Endothelial cell of umbilical vein (primary cell): ENCODE measurements at regions not wholly inside any gene's neighbourhood (a gene's known extent, or its start where the extent isn't known, plus 50 kb on each side); places are given as distances from the start of the nearest gene placed in this dataset.

Source experiments
- BruUV-seq: library from RNA; stranded (reverse); fragments of 400-500 nt; replicated peaks from 2 replicates; lab custom pipeline; 2021; lab: Mats Ljungman, UMichigan
- CTCF ChIA-PET: fragments of 300-600, 350-600 bp; sonication (Branson Sonifier 250); formaldehyde crosslinking; loops from one replicate; lab custom pipeline; 2021; ENCODE audit warnings: antibody characterized with exemption, inconsistent platforms; lab: Charles Lee
- POLR2A ChIA-PET: fragments of 300-600, 350-600 bp; sonication (Branson Sonifier 250); formaldehyde crosslinking; loops from one replicate; lab custom pipeline; 2021; ENCODE audit warnings: antibody characterized with exemption, inconsistent platforms; lab: Charles Lee
- DNase-seq: peaks from one replicate; pipeline ENCODE4 v3.0.0-alpha.2; 2011; ENCODE audit warnings: low read depth, low spot score
- FAIRE-seq: peaks from 2 replicates; lab custom pipeline; 2011; peaks lifted over from hg19 to GRCh38; lab: Jason Lieb, UNC
- H2AFZ ChIP-seq: 2 replicates; pipeline ENCODE4 v1.6.0; 2012; ENCODE audit warnings: low read depth, low read length, control low read depth, inconsistent platforms
- H3K27ac ChIP-seq: 2 replicates; pipeline ENCODE4 v1.5.1; 2011; ENCODE audit warnings: low read depth, mild to moderate bottlenecking, control low read depth, low read length, moderate library complexity; ENCODE audit not compliant: insufficient read depth
- H3K27me3 ChIP-seq, 2 experiments: 2 replicates each; pipeline versions ENCODE4 v1.6.0 to v1.6.1; 2011; ENCODE audit warnings: low read length in 2 of 2, mixed read lengths in 1 of 2; ENCODE audit not compliant: control insufficient read depth in 2 of 2, insufficient read depth in 2 of 2
- H3K36me3 ChIP-seq, 2 experiments: 2 replicates in 1 of 2; 3 replicates in 1 of 2; pipeline ENCODE4 v1.5.1; 2011; ENCODE audit warnings: low read length in 2 of 2, mild to moderate bottlenecking in 1 of 2, moderate library complexity in 1 of 2; ENCODE audit not compliant: control insufficient read depth in 2 of 2, insufficient read depth in 2 of 2; ENCODE audit errors: extremely low read depth in 1 of 2
- H3K4me1 ChIP-seq: 3 replicates; pipeline ENCODE4 v1.5.1; 2011; ENCODE audit warnings: mild to moderate bottlenecking, low read length; ENCODE audit not compliant: control insufficient read depth, insufficient read depth; ENCODE audit errors: extremely low read depth
- H3K4me2 ChIP-seq: 2 replicates; pipeline ENCODE4 v1.6.1; 2011; ENCODE audit warnings: low read length, control low read depth, mixed read lengths; ENCODE audit not compliant: insufficient read depth
- H3K4me3 ChIP-seq, 3 experiments: fragments of 200-600 bp in 1 of 3; sonication (generic), shearing (Covaris generic) in 1 of 3; replicated peaks in 1 of 3; 2 replicates each; pipeline ENCODE4 v1.5.1; 2011 to 2016; ENCODE audit warnings: control low read depth in 3 of 3, low read length in 3 of 3, mild to moderate bottlenecking in 2 of 3, inconsistent platforms in 1 of 3, low read depth in 1 of 3, moderate library complexity in 1 of 3; ENCODE audit not compliant: insufficient read depth in 1 of 3
- H3K79me2 ChIP-seq: 2 replicates; pipeline ENCODE4 v1.6.0; 2012; ENCODE audit warnings: low read length, inconsistent platforms; ENCODE audit not compliant: control insufficient read depth, insufficient read depth
- H3K9ac ChIP-seq: replicated peaks from 2 replicates; pipeline ENCODE3; 2011; ENCODE audit warnings: low read length, control low read depth; ENCODE audit not compliant: insufficient read depth; ENCODE audit errors: extremely low read depth
- H3K9me1 ChIP-seq: replicated peaks from 3 replicates; pipeline ENCODE4 v1.6.0; 2011; ENCODE audit warnings: mild to moderate bottlenecking, low read length; ENCODE audit not compliant: control insufficient read depth, insufficient read depth; ENCODE audit errors: extremely low read depth
- H3K9me3 ChIP-seq: replicated peaks from 2 replicates; pipeline ENCODE4 v1.5.1; 2012; ENCODE audit warnings: low read length, inconsistent platforms; ENCODE audit not compliant: control insufficient read depth, insufficient read depth
- H4K20me1 ChIP-seq: replicated peaks from 2 replicates; pipeline ENCODE3; 2011; ENCODE audit warnings: mild to moderate bottlenecking, low read length; ENCODE audit not compliant: control insufficient read depth, insufficient read depth; ENCODE audit errors: extremely low read depth
- CTCF ChIP-seq, 2 donors: IDR thresholded peaks; 1 replicate in 1 of 2; 2 replicates in 1 of 2; pipeline ENCODE4 v1.5.1; 2011; ENCODE audit warnings: low read length in 2 of 2, mild to moderate bottlenecking in 2 of 2, moderate library complexity in 2 of 2, control low read depth in 1 of 2, inconsistent platforms in 1 of 2, low read depth in 1 of 2; ENCODE audit not compliant: insufficient read depth in 1 of 2; ENCODE audit errors: extremely low read depth in 1 of 2
- EZH2 ChIP-seq: IDR thresholded peaks from 2 replicates; pipeline ENCODE4 v1.6.1; 2012; ENCODE audit warnings: borderline replicate concordance, low read depth, mild to moderate bottlenecking, moderate library complexity, low read length, inconsistent platforms; ENCODE audit not compliant: severe bottlenecking
- FOS ChIP-seq: IDR thresholded peaks from 2 replicates; pipeline ENCODE4 v1.6.1; 2011; ENCODE audit warnings: mild to moderate bottlenecking, low read length, moderate library complexity, borderline replicate concordance; ENCODE audit not compliant: insufficient read depth
- GATA2 ChIP-seq: IDR thresholded peaks from 2 replicates; pipeline ENCODE4 v1.7.0; 2011; ENCODE audit warnings: low read depth, mild to moderate bottlenecking, moderate library complexity, mixed read lengths, low read length; ENCODE audit not compliant: insufficient read length, insufficient read depth
- MAX ChIP-seq: IDR thresholded peaks from 2 replicates; pipeline ENCODE4 v1.6.1; 2011; ENCODE audit not compliant: insufficient read depth, insufficient read length
- MYC ChIP-seq: IDR thresholded peaks from one replicate; pipeline ENCODE4 v1.6.1; 2011; ENCODE audit warnings: mild to moderate bottlenecking, low read depth, low read length
- POLR2A ChIP-seq: IDR thresholded peaks from 2 replicates; pipeline ENCODE4 v1.6.1; 2012; ENCODE audit warnings: low read depth, mild to moderate bottlenecking, control low read depth, low read length
- POLR2AphosphoS5 ChIP-seq: IDR thresholded peaks from 2 replicates; pipeline ENCODE4 v1.6.1; 2012; ENCODE audit warnings: low read depth, mild to moderate bottlenecking, control low read depth, low read length, moderate library complexity; ENCODE audit not compliant: insufficient read depth
- dilution Hi-C: fragments of 300-500 bp; cut with MboI; formaldehyde crosslinking; loops from one replicate; pipeline ENCODE4 v1.15.0; 2019; ENCODE audit warnings: low sequenced_read_pairs; ENCODE audit not compliant: extremely low pct_ligation_motif_present
- intact Hi-C: fragments of 100-400 bp; cut with micrococcal nuclease; formaldehyde crosslinking; loops from one replicate; pipeline ENCODE4 v1.10.0; 2022

DNA sequence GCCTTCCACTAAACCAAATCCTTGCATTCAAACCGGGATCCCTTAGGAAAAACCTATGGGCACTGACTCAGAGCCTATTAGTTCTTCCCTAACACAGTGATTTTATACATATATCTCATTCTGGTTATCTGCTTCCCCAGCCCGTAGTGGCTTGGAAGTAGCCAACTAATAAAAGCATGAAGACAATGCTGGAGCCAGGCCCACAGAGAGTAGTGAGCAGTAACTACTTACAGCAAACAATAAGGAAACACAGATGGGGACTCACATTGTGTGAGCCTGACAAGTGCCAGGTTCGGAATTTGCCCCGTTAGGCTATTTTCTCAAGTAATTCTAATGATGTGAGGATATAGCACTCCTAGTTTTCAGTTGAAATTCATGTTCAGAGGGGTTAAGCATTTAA, 83.3 kb upstream of the OR5AK2 start:
- Histone ChIP-seq H3K27me3 (no peaks in the 10 kb centered on the region), H3K9ac (no peak overlapping the region), H3K4me2 (no peak overlapping the region), H3K4me3 (no peak overlapping the region), H4K20me1 (no peaks in the 10 kb centered on the region), H2AFZ (no peak overlapping the region), H3K9me1 (no peaks in the 10 kb centered on the region), H3K9me3 (no peaks in the 10 kb centered on the region), H3K4me1 (no peaks in the 10 kb centered on the region), H3K79me2 (no peaks in the 10 kb centered on the region), H3K36me3 (no peaks in the 10 kb centered on the region), H3K27ac (no peak overlapping the region)
- ChIA-PET POLR2A (no interaction called here), CTCF (no interaction called here)
- intact Hi-C loops (no loop called here), dilution Hi-C loops (no loop called here)
- no peak for DNase-seq
- no TSS peak for BruUV-seq
- TF ChIP-seq POLR2AphosphoS5 (no peak), GATA2 (no peak), EZH2 (no peak), CTCF (IDR thresholded peaks at IDR 0.05; ENCODE audit: extremely low read depth in 1 of 2, insufficient read depth in 1 of 2, low read depth in 1 of 2, low read length in 2 of 2) (no peak), MYC (no peak), FOS (no peak), POLR2A (no peak), MAX (no peak)
- FAIRE-seq, result no peak
